ENCODE measurements at regions not wholly inside any gene's neighbourhood (a gene's known extent, or its start where the extent isn't known, plus 50 kb on each side); places are given as distances from the start of the nearest gene placed in this dataset.
"Not testable (repeated sequence)": the region's sequence is repeated elsewhere in the genome, so short reads cannot be mapped to it uniquely, and the experiment has no call there.

DNA sequence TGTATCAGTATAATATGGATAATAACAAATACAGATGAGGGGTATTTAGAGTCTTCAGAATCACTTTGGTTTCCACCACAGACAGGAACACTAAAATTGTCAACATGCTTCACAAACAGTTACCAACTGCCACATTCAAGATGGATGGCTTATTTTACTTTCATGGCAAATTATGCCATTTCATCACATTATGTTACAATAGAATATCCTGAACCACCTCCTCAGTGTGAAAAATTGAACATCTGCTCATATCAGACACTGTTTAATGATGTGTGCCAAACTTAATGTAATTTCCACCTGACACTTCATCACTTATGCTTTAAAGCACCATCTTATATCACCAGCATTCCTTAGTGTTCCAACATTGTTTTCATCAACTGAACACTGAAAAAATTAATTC, 357.4 kb downstream of the KCNN2 start:
- Histone ChIP-seq H3K9me3 (peaks cover 19% of the 10 kb centered on the region), H3K36me3 (ENCODE audit: control insufficient read depth, insufficient read depth, low read length) (no peaks in the 10 kb centered on the region), H3K4me3 (ENCODE audit: low read depth, low read length) (no peak overlapping the region), H3K27me3 (replicated peaks; ENCODE audit: control insufficient read depth, insufficient read depth, low read length) (no peaks in the 10 kb centered on the region), H3K4me1 (no peaks in the 10 kb centered on the region)
- DNase-seq = no peak
- TF ChIP-seq, protein P1, sequence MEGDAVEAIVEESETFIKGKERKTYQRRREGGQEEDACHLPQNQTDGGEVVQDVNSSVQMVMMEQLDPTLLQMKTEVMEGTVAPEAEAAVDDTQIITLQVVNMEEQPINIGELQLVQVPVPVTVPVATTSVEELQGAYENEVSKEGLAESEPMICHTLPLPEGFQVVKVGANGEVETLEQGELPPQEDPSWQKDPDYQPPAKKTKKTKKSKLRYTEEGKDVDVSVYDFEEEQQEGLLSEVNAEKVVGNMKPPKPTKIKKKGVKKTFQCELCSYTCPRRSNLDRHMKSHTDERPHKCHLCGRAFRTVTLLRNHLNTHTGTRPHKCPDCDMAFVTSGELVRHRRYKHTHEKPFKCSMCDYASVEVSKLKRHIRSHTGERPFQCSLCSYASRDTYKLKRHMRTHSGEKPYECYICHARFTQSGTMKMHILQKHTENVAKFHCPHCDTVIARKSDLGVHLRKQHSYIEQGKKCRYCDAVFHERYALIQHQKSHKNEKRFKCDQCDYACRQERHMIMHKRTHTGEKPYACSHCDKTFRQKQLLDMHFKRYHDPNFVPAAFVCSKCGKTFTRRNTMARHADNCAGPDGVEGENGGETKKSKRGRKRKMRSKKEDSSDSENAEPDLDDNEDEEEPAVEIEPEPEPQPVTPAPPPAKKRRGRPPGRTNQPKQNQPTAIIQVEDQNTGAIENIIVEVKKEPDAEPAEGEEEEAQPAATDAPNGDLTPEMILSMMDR (IDR thresholded peaks at IDR 0.05; ENCODE audit: insufficient read depth in 1 of 2, low read depth in 1 of 2, low read length in 1 of 2, severe bottlenecking in 1 of 2, unreplicated experiment in 1 of 2) = no peak
- Mint-ChIP-seq H3K27me3 (ENCODE audit: insufficient read depth, unreplicated experiment) (no peaks in the 10 kb centered on the region), H3K4me3 (ENCODE audit: unreplicated experiment) (no peak overlapping the region), H3K27ac (ENCODE audit: unreplicated experiment) (no peak overlapping the region), H3K36me3 (ENCODE audit: insufficient read depth, unreplicated experiment) (peaks cover 4% of the 10 kb centered on the region), H3K9me3 (ENCODE audit: unreplicated experiment) (peaks cover 40% of the 10 kb centered on the region), H3K4me1 (ENCODE audit: low read depth, unreplicated experiment) (no peaks in the 10 kb centered on the region)
- intact Hi-C loops (cut with micrococcal nuclease; ENCODE audit: unreplicated experiment) = no loop called here
- POLR2A ChIA-PET = no interaction called here
- CTCF ChIA-PET = no interaction called here
- BruUV-seq (replicated peaks) = no TSS peak

DNA sequence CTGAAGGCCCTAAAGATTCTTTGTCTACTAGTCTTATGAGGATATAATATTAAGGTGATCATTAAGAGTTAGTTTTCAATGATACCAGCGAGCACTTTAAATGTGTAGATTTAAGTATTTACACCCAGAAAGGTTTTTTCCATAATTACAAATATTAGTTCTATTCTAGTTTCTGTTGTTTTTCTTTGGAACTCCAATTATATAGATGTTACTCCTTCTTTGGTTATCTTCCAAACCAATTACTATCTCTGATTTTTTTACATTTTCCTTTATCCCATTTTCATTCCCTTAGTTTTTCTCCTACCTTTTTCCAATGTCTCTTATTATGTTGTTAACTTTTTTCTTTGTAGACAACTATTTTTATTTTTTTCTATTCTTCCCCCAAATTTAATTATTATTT, 355.1 kb downstream of the KCNN2 start:
- TF ChIP-seq, protein P1 (IDR thresholded peaks at IDR 0.05; ENCODE audit: insufficient read depth in 1 of 2, low read depth in 1 of 2, low read length in 1 of 2, severe bottlenecking in 1 of 2, unreplicated experiment in 1 of 2) = no peak
- H3K4me1 Mint-ChIP-seq (ENCODE audit: low read depth, unreplicated experiment) = no peaks in the 10 kb centered on the region
- BruUV-seq (replicated peaks) = no TSS peak
- H3K27ac Mint-ChIP-seq (ENCODE audit: unreplicated experiment) = no peak overlapping the region
- no peak overlapping the region for H3K4me3 ChIP-seq (ENCODE audit: low read depth, low read length)
- H3K9me3 ChIP-seq = peaks cover 19% of the 10 kb centered on the region
- ChIA-PET POLR2A (no interaction called here), CTCF (no interaction called here)
- no peaks in the 10 kb centered on the region for H3K27me3 ChIP-seq (replicated peaks; ENCODE audit: control insufficient read depth, insufficient read depth, low read length)
- H3K4me3 Mint-ChIP-seq (ENCODE audit: unreplicated experiment) = no peak overlapping the region
- no peak for DNase-seq
- H3K27me3 Mint-ChIP-seq (ENCODE audit: insufficient read depth, unreplicated experiment) = peaks cover 5% of the 10 kb centered on the region
- intact Hi-C loops (cut with micrococcal nuclease; ENCODE audit: unreplicated experiment) = no loop called here
- H3K4me1 ChIP-seq = no peaks in the 10 kb centered on the region
- H3K36me3 Mint-ChIP-seq (ENCODE audit: insufficient read depth, unreplicated experiment) = no peaks in the 10 kb centered on the region
- no peaks in the 10 kb centered on the region for H3K36me3 ChIP-seq (ENCODE audit: control insufficient read depth, insufficient read depth, low read length)
- H3K9me3 Mint-ChIP-seq (ENCODE audit: unreplicated experiment) = peaks cover 27% of the 10 kb centered on the region

- H3K27me3 ChIP-seq (replicated peaks; ENCODE audit: control insufficient read depth, insufficient read depth, low read length); POLR2A ChIA-PET; H3K27me3 Mint-ChIP-seq (ENCODE audit: insufficient read depth, unreplicated experiment); BruUV-seq (replicated peaks); H3K27ac Mint-ChIP-seq (ENCODE audit: unreplicated experiment); CTCF ChIA-PET; H3K36me3 ChIP-seq (ENCODE audit: control insufficient read depth, insufficient read depth, low read length); H3K4me3 ChIP-seq (ENCODE audit: low read depth, low read length); H3K4me3 Mint-ChIP-seq (ENCODE audit: unreplicated experiment); H3K4me1 ChIP-seq; H3K9me3 ChIP-seq; intact Hi-C loops (cut with micrococcal nuclease; ENCODE audit: unreplicated experiment); DNase-seq; H3K36me3 Mint-ChIP-seq (ENCODE audit: insufficient read depth, unreplicated experiment); H3K9me3 Mint-ChIP-seq (ENCODE audit: unreplicated experiment); H3K4me1 Mint-ChIP-seq (ENCODE audit: low read depth, unreplicated experiment): not testable (repeated sequence)
These were observed 342.5 kb downstream of the KCNN2 start for GRCh38 chr5:114704225-114704893.

- Mint-ChIP-seq H3K9me3 (ENCODE audit: unreplicated experiment) (peaks cover 21% of the 10 kb centered on the region), H3K27me3 (ENCODE audit: insufficient read depth, unreplicated experiment) (no peaks in the 10 kb centered on the region), H3K4me1 (ENCODE audit: low read depth, unreplicated experiment) (no peaks in the 10 kb centered on the region), H3K4me3 (ENCODE audit: unreplicated experiment) (no peak overlapping the region), H3K27ac (ENCODE audit: unreplicated experiment) (no peak overlapping the region), H3K36me3 (ENCODE audit: insufficient read depth, unreplicated experiment) (no peaks in the 10 kb centered on the region)
- Histone ChIP-seq H3K9me3 (no peaks in the 10 kb centered on the region), H3K4me1 (no peaks in the 10 kb centered on the region), H3K4me3 (ENCODE audit: low read depth, low read length) (no peak overlapping the region), H3K27me3 (replicated peaks; ENCODE audit: control insufficient read depth, insufficient read depth, low read length) (no peaks in the 10 kb centered on the region), H3K36me3 (ENCODE audit: control insufficient read depth, insufficient read depth, low read length) (no peaks in the 10 kb centered on the region)
- intact Hi-C loops (cut with micrococcal nuclease; ENCODE audit: unreplicated experiment) = no loop called here
- BruUV-seq (replicated peaks) = no TSS peak
- TF ChIP-seq, protein P1 (IDR thresholded peaks at IDR 0.05; ENCODE audit: insufficient read depth in 1 of 2, low read depth in 1 of 2, low read length in 1 of 2, severe bottlenecking in 1 of 2, unreplicated experiment in 1 of 2) = no peak
- POLR2A ChIA-PET = no interaction called here
- CTCF ChIA-PET = no interaction called here
- DNase-seq = no peak
These were observed 340.9 kb downstream of the KCNN2 start for GRCh38 chr5:114702731-114703130.
